Aorta (tissue), 5 donors: ENCODE measurements at regions not wholly inside any gene's neighbourhood (a gene's known extent, or its start where the extent isn't known, plus 50 kb on each side); places are given as distances from the start of the nearest gene placed in this dataset.
"Not testable (repeated sequence)": the region's sequence is repeated elsewhere in the genome, so short reads cannot be mapped to it uniquely, and the experiment has no call there.

Experiments
- ATAC-seq: fragments of 200-7000 bp; cut with Tn5 transposase; one replicate; pipeline ENCODE4 v1.9.1; 2022; ENCODE audit warnings: moderate library complexity; ENCODE audit not compliant: low FRiP score
- DNase-seq, 2 donors: peaks; one replicate each; pipeline ENCODE4 v3.0.0-alpha.2; 2020
- H3K27ac ChIP-seq, 2 donors: one replicate each; pipeline ENCODE4 v1.5.1; 2013; ENCODE audit warnings: low read length in 2 of 2, mild to moderate bottlenecking in 2 of 2, moderate library complexity in 2 of 2, control low read depth in 1 of 2, inconsistent platforms in 1 of 2, low read depth in 1 of 2
- H3K27me3 ChIP-seq, 2 donors: one replicate each; pipeline ENCODE4 v1.6.1; 2013; ENCODE audit warnings: control low read depth in 1 of 2, low read length in 1 of 2, mild to moderate bottlenecking in 1 of 2, moderate library complexity in 1 of 2; ENCODE audit not compliant: insufficient read depth in 2 of 2, control insufficient read depth in 1 of 2
- H3K36me3 ChIP-seq, 2 donors: one replicate each; pipeline ENCODE4 v1.6.1; 2013; ENCODE audit warnings: control low read depth in 1 of 2, low read length in 1 of 2, mild to moderate bottlenecking in 1 of 2; ENCODE audit not compliant: insufficient read depth in 2 of 2, control insufficient read depth in 1 of 2
- H3K4me1 ChIP-seq, 2 donors: one replicate each; pipeline ENCODE4 v1.6.1; 2013; ENCODE audit warnings: low read length in 2 of 2, control low read depth in 1 of 2, mild to moderate bottlenecking in 1 of 2, moderate library complexity in 1 of 2; ENCODE audit not compliant: insufficient read depth in 2 of 2, control insufficient read depth in 1 of 2
- H3K4me3 ChIP-seq, 2 donors: one replicate each; pipeline ENCODE4 v1.5.1; 2013; ENCODE audit warnings: low read length in 2 of 2, control low read depth in 1 of 2, mild to moderate bottlenecking in 1 of 2
- H3K9me3 ChIP-seq: one replicate; pipeline ENCODE4 v1.6.1; 2013; ENCODE audit warnings: mild to moderate bottlenecking, low read length; ENCODE audit not compliant: control insufficient read depth
- WGBS, 2 donors: extraction: QIAGEN DNeasy Blood & Tissue Kit; methylation state at CpG; one replicate each; pipeline ENCODE4 v1.1.7; 2013; 5-methylcytosine and 5-hydroxymethylcytosine counted together
- intact Hi-C, 2 donors: fragments of 100-400 bp; cut with DNase I; formaldehyde crosslinking; loops; one replicate each; pipeline versions ENCODE4 v1.14.2 to v1.15.0; 2022
- donor health status: healthy with polysubstance abuse.
- donor health status: Bipolar disorder and iron deficiency.
- donor health status: DM: no; HTN: no; CAD: no.
- donor health status: DM: no; HTN: no; CAD: no.
- donor health status: DM: yes; HTN: yes; CAD: no.

- H3K9me3 ChIP-seq, H3K27me3 ChIP-seq, DNase-seq, H3K4me3 ChIP-seq, H3K4me1 ChIP-seq, ATAC-seq, H3K27ac ChIP-seq, intact Hi-C loops, H3K36me3 ChIP-seq: not testable (repeated sequence)
- WGBS, 2 donors, result 85 to 86% methylated on average over 8 of the region's 8 CpGs
Measured at GRCh38 chr15:87668768-87669564, 587.6 kb downstream of the NTRK3 start.

- Histone ChIP-seq H3K9me3 (peaks cover 1% of the 10 kb centered on the region), H3K27me3 (no peaks in the 10 kb centered on the region), H3K4me3 (no peak overlapping the region), H3K27ac (no peak overlapping the region), H3K36me3 (no peaks in the 10 kb centered on the region), H3K4me1 (no peaks in the 10 kb centered on the region)
- DNase-seq (no peak), ATAC-seq (no peak)
- intact Hi-C loops, result no loop called here
- WGBS, 2 donors, result 95 to 97% methylated on average over 3 of the region's 3 CpGs
Measured at GRCh38 chr15:87667643-87668042, 588.9 kb downstream of the NTRK3 start.

DNA sequence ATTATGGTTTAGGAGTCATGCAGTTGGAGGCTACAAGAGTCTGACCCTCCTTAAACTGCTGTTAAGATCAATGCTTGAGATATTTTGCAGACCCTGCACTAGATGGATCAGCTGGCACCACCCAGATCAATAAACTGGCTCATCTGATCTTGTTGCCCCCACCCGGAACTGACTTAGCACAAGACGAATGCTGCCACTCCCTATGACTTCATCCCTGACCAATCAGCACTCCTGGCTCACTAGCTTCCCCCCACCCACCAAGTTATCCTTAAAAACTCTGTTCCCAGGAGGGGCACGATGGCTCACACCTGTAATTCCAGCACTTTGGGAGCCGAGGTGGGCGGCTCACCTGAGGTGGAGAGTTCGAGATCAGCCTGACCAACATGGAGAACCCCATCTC lies 594.0 kb downstream of the NTRK3 start:
- intact Hi-C loops, result no loop called here
- DNase-seq (no peak), ATAC-seq (no peak)
- Histone ChIP-seq H3K4me3 (no peak overlapping the region), H3K9me3 (peaks cover 1% of the 10 kb centered on the region), H3K4me1 (no peaks in the 10 kb centered on the region), H3K36me3 (no peaks in the 10 kb centered on the region), H3K27me3 (no peaks in the 10 kb centered on the region), H3K27ac (no peak overlapping the region)
- WGBS, 2 donors, result 95% methylated on average over 6 of the region's 6 CpGs

GRCh38 chr15:87661454-87662355 lies 594.8 kb downstream of the NTRK3 start:
- Histone ChIP-seq H3K27me3 (no peaks in the 10 kb centered on the region), H3K4me1 (no peaks in the 10 kb centered on the region), H3K4me3 (no peak overlapping the region), H3K9me3 (peaks cover 1% of the 10 kb centered on the region), H3K36me3 (no peaks in the 10 kb centered on the region), H3K27ac (no peak overlapping the region)
- 91 to 96% methylated on average over 3 of the region's 3 CpGs for WGBS, 2 donors
- no peak for DNase-seq
- intact Hi-C loops, result no loop called here
- ATAC-seq, result no peak

- ATAC-seq, result no peak
- Histone ChIP-seq H3K4me1 (no peaks in the 10 kb centered on the region), H3K36me3 (no peaks in the 10 kb centered on the region), H3K27ac (no peak overlapping the region), H3K27me3 (no peaks in the 10 kb centered on the region), H3K4me3 (no peak overlapping the region), H3K9me3 (peaks cover 1% of the 10 kb centered on the region)
- 23 to 30% methylated on average over 2 of the region's 2 CpGs for WGBS, 2 donors
- intact Hi-C loops, result no loop called here
- DNase-seq, result no peak
Measured at GRCh38 chr15:87660251-87661129, 596.0 kb downstream of the NTRK3 start.

GRCh38 chr15:87656372-87656771 lies 600.2 kb downstream of the NTRK3 start:
- no peak overlapping the region for H3K27ac ChIP-seq
- H3K27me3 ChIP-seq, result no peaks in the 10 kb centered on the region
- no peak overlapping the region for H3K4me3 ChIP-seq
- H3K4me1 ChIP-seq, result no peaks in the 10 kb centered on the region
- ATAC-seq, result no peak
- H3K9me3 ChIP-seq, result no peaks in the 10 kb centered on the region
- no peak for DNase-seq
- intact Hi-C loops, result no loop called here
- WGBS, 2 donors, result 93 to 96% methylated on average over 1 of the region's 1 CpG
- no peaks in the 10 kb centered on the region for H3K36me3 ChIP-seq

GRCh38 chr15:87653646-87654045 lies 602.9 kb downstream of the NTRK3 start:
- no peaks in the 10 kb centered on the region for H3K36me3 ChIP-seq
- ATAC-seq (no peak), DNase-seq (no peak)
- intact Hi-C loops, result no loop called here
- H3K4me1 ChIP-seq, result no peaks in the 10 kb centered on the region
- WGBS, 2 donors, result 95 to 96% methylated on average over 1 of the region's 1 CpG
- H3K27ac ChIP-seq, result no peak overlapping the region
- H3K4me3 ChIP-seq, result no peak overlapping the region
- H3K9me3 ChIP-seq, result no peaks in the 10 kb centered on the region
- H3K27me3 ChIP-seq, result no peaks in the 10 kb centered on the region

DNA sequence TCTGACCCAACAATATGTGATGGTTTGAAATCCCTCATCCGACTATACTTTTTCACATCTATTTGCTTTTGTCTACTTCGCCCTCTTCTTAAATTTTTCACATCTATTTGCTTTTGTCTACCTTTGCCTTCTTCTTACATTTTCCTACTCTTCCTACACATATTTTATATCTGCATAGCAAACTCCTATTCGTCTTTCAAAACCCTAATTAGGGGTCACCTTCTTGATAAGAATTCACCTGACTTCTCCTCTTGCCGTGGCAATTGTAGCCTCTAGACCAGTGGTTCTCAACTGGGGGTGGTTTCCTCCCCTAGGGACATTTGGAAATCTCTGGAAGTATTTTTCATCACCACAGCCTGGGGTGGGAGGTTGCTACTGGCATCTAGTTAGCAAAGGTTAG lies 607.4 kb downstream of the NTRK3 start:
- Histone ChIP-seq H3K4me1 (no peaks in the 10 kb centered on the region), H3K27me3 (no peaks in the 10 kb centered on the region), H3K36me3 (no peaks in the 10 kb centered on the region), H3K27ac (no peak overlapping the region), H3K9me3 (no peaks in the 10 kb centered on the region), H3K4me3 (no peak overlapping the region)
- intact Hi-C loops, result no loop called here
- DNase-seq (no peak), ATAC-seq (no peak)
- WGBS, 2 donors, result 93 to 99% methylated on average over 4 of the region's 4 CpGs
